ENCODE measurements at regions not wholly inside any gene's neighbourhood (a gene's known extent, or its start where the extent isn't known, plus 50 kb on each side); places are given as distances from the start of the nearest gene placed in this dataset.

DNA sequence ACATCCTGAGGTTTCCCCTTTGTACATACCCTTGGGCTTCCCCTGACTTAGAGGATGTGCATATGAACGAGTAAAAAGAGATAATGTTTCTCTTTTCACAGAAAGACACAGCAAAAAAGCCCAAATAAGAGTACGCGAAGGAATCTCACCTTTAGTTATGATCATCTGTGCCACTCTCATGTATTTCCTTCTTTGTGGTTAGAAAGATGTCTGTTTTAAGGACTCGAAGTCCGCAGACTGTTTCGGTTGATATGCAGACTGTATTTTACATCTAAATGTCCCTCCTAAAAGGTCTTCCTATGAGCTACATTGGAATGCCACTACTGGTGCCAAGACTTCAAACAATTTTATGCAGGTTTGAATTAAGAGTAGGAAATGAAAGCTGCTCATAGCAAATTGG lies 102.3 kb upstream of the GOT2 start:
- TF ChIP-seq, protein P1, sequence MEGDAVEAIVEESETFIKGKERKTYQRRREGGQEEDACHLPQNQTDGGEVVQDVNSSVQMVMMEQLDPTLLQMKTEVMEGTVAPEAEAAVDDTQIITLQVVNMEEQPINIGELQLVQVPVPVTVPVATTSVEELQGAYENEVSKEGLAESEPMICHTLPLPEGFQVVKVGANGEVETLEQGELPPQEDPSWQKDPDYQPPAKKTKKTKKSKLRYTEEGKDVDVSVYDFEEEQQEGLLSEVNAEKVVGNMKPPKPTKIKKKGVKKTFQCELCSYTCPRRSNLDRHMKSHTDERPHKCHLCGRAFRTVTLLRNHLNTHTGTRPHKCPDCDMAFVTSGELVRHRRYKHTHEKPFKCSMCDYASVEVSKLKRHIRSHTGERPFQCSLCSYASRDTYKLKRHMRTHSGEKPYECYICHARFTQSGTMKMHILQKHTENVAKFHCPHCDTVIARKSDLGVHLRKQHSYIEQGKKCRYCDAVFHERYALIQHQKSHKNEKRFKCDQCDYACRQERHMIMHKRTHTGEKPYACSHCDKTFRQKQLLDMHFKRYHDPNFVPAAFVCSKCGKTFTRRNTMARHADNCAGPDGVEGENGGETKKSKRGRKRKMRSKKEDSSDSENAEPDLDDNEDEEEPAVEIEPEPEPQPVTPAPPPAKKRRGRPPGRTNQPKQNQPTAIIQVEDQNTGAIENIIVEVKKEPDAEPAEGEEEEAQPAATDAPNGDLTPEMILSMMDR (IDR thresholded peaks at IDR 0.05) = no peak
- TF ChIP-seq EP300 (IDR thresholded peaks at IDR 0.05) (no peak), POLR2A (IDR thresholded peaks at IDR 0.05) (no peak)

Measured in ovary (tissue), 3 donors.